GM10266 (cell line): ENCODE measurements at regions not wholly inside any gene's neighbourhood (a gene's known extent, or its start where the extent isn't known, plus 50 kb on each side); places are given as distances from the start of the nearest gene placed in this dataset.

ENCODE experiments used
- DNase-seq: peaks from one replicate; pipeline ENCODE4 v3.0.0; 2012; ENCODE audit errors: extremely low spot score
- CTCF ChIP-seq: IDR thresholded peaks from 2 replicates; pipeline ENCODE4 v1.5.1; 2012; ENCODE audit warnings: mild to moderate bottlenecking, low read depth; ENCODE audit not compliant: control insufficient read depth, insufficient read depth; ENCODE audit errors: missing control alignments

GRCh38 chr7:121515229-121515628, 119.1 kb upstream of the FAM3C start:
- TF ChIP-seq CTCF = no peak
- no peak for DNase-seq

GRCh38 chr7:121513105-121513504, 117.0 kb upstream of the FAM3C start:
- no peak for TF ChIP-seq CTCF
- DNase-seq = no peak

GRCh38 chr7:121510858-121511482, 114.9 kb upstream of the FAM3C start:
- no peak for TF ChIP-seq CTCF

GRCh38 chr7:121510302-121510701, 114.2 kb upstream of the FAM3C start:
- no peak for DNase-seq
- TF ChIP-seq CTCF = no peak

More at GRCh38 chr7:121510858-121511482, 114.9 kb upstream of the FAM3C start:
- DNase-seq = no peak

GRCh38 chr7:121505540-121506182, 109.6 kb upstream of the FAM3C start:
- no peak for DNase-seq
- no peak for TF ChIP-seq CTCF

- TF ChIP-seq CTCF = no peak
- DNase-seq = no peak
These were observed 108.9 kb upstream of the FAM3C start for GRCh38 chr7:121505021-121505420.

- no peak for TF ChIP-seq CTCF
- no peak for DNase-seq
These were observed 108.4 kb upstream of the FAM3C start for GRCh38 chr7:121504482-121504881.
